OCI-LY1 (cell line): ENCODE measurements at regions not wholly inside any gene's neighbourhood (a gene's known extent, or its start where the extent isn't known, plus 50 kb on each side); places are given as distances from the start of the nearest gene placed in this dataset.

Experiments used
- H2AFZ ChIP-seq: fragments of 200-600 bp; sonication (generic), shearing (Covaris generic); 2 replicates; pipeline ENCODE4 v1.6.0; 2014; ENCODE audit warnings: antibody characterized with exemption, mild to moderate bottlenecking, low read length
- H3F3A ChIP-seq: fragments of 200-600 bp; sonication (generic), shearing (Covaris generic); 2 replicates; pipeline ENCODE4 v1.6.0; 2014; ENCODE audit warnings: mild to moderate bottlenecking, antibody characterized with exemption, low read length, moderate library complexity; ENCODE audit not compliant: insufficient read depth
- H3K27ac ChIP-seq: fragments of 200-600 bp; sonication (generic); 2 replicates; pipeline ENCODE4 v1.5.1; 2014; ENCODE audit warnings: low read length, mixed run types, mild to moderate bottlenecking, low read depth; ENCODE audit not compliant: poor library complexity, severe bottlenecking
- H3K27me3 ChIP-seq: fragments of 200-600 bp; sonication (generic); 2 replicates; pipeline ENCODE4 v1.6.0; 2014; ENCODE audit warnings: antibody characterized with exemption, mild to moderate bottlenecking, low read length, moderate library complexity; ENCODE audit not compliant: insufficient read depth
- H3K36me3 ChIP-seq: fragments of 200-600 bp; sonication (generic); 2 replicates; pipeline ENCODE4 v1.6.1; 2014; ENCODE audit warnings: mild to moderate bottlenecking, antibody characterized with exemption, low read length, moderate library complexity, mixed read lengths; ENCODE audit not compliant: insufficient read depth
- H3K4me1 ChIP-seq: fragments of 200-600 bp; sonication (generic); 2 replicates; pipeline ENCODE4 v1.5.1; 2014; ENCODE audit warnings: mild to moderate bottlenecking, low read length, moderate library complexity; ENCODE audit not compliant: insufficient read depth, severe bottlenecking
- H3K4me2 ChIP-seq: fragments of 200-600 bp; sonication (generic), shearing (Covaris generic); 2 replicates; pipeline ENCODE4 v1.6.1; 2014; ENCODE audit warnings: low read length
- H3K4me3 ChIP-seq: fragments of 200-600 bp; sonication (generic); 2 replicates; pipeline ENCODE4 v1.5.1; 2014; ENCODE audit warnings: low read length, low read depth, mild to moderate bottlenecking, mixed read lengths; ENCODE audit not compliant: poor library complexity, severe bottlenecking
- H3K79me2 ChIP-seq: fragments of 200-600 bp; shearing (Covaris generic); 2 replicates; pipeline ENCODE4 v1.6.1; 2016; ENCODE audit warnings: mixed run types, low read length, mixed read lengths; ENCODE audit not compliant: insufficient read depth
- H3K9ac ChIP-seq: fragments of 200-600 bp; sonication (generic), shearing (Covaris generic); 2 replicates; pipeline ENCODE4 v1.6.1; 2014; ENCODE audit warnings: mild to moderate bottlenecking, low read length, mixed read lengths
- H3K9me2 ChIP-seq: fragments of 200-600 bp; sonication (generic), shearing (Covaris generic); 2 replicates; pipeline ENCODE4 v1.6.1; 2014; ENCODE audit warnings: low read depth, mild to moderate bottlenecking, low read length, mixed read lengths
- H3K9me3 ChIP-seq: fragments of 200-600 bp; shearing (Covaris generic); 2 replicates; pipeline ENCODE4 v1.6.1; 2014; ENCODE audit warnings: low read length, mixed read lengths
- H4K20me1 ChIP-seq: fragments of 200-600 bp; sonication (generic), shearing (Covaris generic); 2 replicates; pipeline ENCODE4 v1.6.0; 2016; ENCODE audit warnings: mild to moderate bottlenecking, low read length; ENCODE audit not compliant: insufficient read depth
- CTCF ChIP-seq: fragments of 200-600 bp; sonication (generic), shearing (Covaris generic); IDR thresholded peaks from 2 replicates; pipeline ENCODE4 v1.5.1; 2017; ENCODE audit warnings: mild to moderate bottlenecking, antibody characterized with exemption, low read length, moderate library complexity, mixed read lengths
- EZH2 ChIP-seq: fragments of 200-600 bp; sonication (generic), shearing (Covaris generic); IDR thresholded peaks from 2 replicates; pipeline ENCODE4 v1.8.0; 2017; ENCODE audit warnings: borderline replicate concordance, mixed run types, mild to moderate bottlenecking, antibody characterized with exemption, low read length, moderate library complexity, mixed read lengths

DNA sequence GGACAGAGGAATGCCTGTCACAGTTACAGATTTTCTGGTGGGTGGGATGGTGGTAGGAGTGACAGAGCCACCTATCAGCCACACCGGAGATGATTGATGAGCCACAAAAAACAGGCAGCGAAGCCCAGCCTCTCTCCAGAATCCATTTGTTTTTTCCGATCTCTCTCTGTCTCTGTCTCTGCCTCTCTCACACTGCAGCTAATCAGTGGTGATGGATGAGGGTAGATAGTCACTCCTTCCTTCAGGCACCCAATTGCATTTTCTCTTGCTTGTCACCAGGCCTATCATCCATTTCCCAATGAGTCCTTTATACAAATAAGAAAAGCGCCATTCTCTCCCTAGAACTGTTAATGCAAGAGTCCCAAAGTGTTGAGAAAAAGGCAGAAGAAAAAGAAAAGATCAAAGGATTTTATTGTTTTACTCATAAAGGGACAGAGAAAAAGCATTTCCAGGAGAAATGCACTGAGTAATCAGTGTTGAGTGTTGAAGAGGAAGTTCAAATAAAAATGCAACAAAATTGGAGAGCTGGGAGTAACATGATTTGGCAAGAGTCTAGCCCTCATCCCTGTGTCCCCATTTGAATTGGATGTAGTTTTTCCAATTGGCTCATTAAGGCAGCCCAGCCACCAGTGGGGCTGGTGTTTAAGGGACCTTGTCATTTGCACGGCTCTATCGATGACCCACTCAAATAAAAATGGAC lies 1089.3 kb downstream of the TUSC7 start:
- no peaks in the 10 kb centered on the region for H3K4me1 ChIP-seq
- H3K36me3 ChIP-seq: no peaks in the 10 kb centered on the region
- no peak overlapping the region for H3K9ac ChIP-seq
- H3K4me3 ChIP-seq: no peak overlapping the region
- no peaks in the 10 kb centered on the region for H3K9me2 ChIP-seq
- H3F3A ChIP-seq: no peaks in the 10 kb centered on the region
- no peak overlapping the region for H3K4me2 ChIP-seq
- H2AFZ ChIP-seq: no peak overlapping the region
- H3K27ac ChIP-seq: no peak overlapping the region
- H3K9me3 ChIP-seq: no peaks in the 10 kb centered on the region
- H3K27me3 ChIP-seq: no peaks in the 10 kb centered on the region
- H3K79me2 ChIP-seq: no peaks in the 10 kb centered on the region
- no peaks in the 10 kb centered on the region for H4K20me1 ChIP-seq
- no peak for TF ChIP-seq EZH2
- no peak for TF ChIP-seq CTCF

GRCh38 chr3:117799387-117799735 lies 1089.8 kb downstream of the TUSC7 start:
- Histone ChIP-seq H3K9me3 (no peaks in the 10 kb centered on the region), H3K4me3 (no peak overlapping the region), H3K9ac (no peak overlapping the region), H4K20me1 (no peaks in the 10 kb centered on the region), H3K79me2 (no peaks in the 10 kb centered on the region), H3K27ac (no peak overlapping the region), H3K27me3 (no peaks in the 10 kb centered on the region), H3K9me2 (no peaks in the 10 kb centered on the region), H3K36me3 (no peaks in the 10 kb centered on the region), H3K4me2 (no peak overlapping the region), H3F3A (no peaks in the 10 kb centered on the region), H2AFZ (no peak overlapping the region), H3K4me1 (no peaks in the 10 kb centered on the region)
- no peak for TF ChIP-seq CTCF
- no peak for TF ChIP-seq EZH2

DNA sequence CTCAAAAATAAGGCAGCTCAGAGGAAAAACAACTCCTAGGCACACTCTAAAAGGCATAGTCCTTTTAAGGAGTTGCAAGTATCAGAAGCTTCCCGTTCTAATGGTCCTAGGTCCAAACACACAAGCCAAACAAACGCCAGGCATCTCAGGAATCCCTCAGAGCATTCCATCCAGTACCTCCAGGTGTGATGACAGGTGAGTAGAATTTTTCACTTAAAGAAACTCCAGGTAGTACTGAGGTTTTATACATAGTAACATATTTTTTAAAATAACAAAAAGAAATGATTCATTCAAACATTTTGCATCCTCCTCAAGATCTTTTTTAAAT lies 1092.3 kb downstream of the TUSC7 start:
- no peak overlapping the region for H3K27ac ChIP-seq
- no peaks in the 10 kb centered on the region for H3K36me3 ChIP-seq
- no peak overlapping the region for H2AFZ ChIP-seq
- no peaks in the 10 kb centered on the region for H3K4me1 ChIP-seq
- H3K4me3 ChIP-seq: no peak overlapping the region
- no peak overlapping the region for H3K9ac ChIP-seq
- no peak overlapping the region for H3K4me2 ChIP-seq
- TF ChIP-seq EZH2 (no peak), CTCF (no peak)
- no peaks in the 10 kb centered on the region for H3K9me3 ChIP-seq
- no peaks in the 10 kb centered on the region for H3K9me2 ChIP-seq
- no peaks in the 10 kb centered on the region for H3F3A ChIP-seq
- H3K79me2 ChIP-seq: no peaks in the 10 kb centered on the region
- no peaks in the 10 kb centered on the region for H4K20me1 ChIP-seq
- H3K27me3 ChIP-seq: no peaks in the 10 kb centered on the region
